ENCODE measurements at regions not wholly inside any gene's neighbourhood (a gene's known extent, or its start where the extent isn't known, plus 50 kb on each side); places are given as distances from the start of the nearest gene placed in this dataset.

- TF ChIP-seq CTCF (IDR thresholded peaks at IDR 0.05; ENCODE audit: low read depth, low read length) (no peak), POLR2A (IDR thresholded peaks at IDR 0.05; ENCODE audit: extremely low read depth, insufficient read length) (no peak), MYC (IDR thresholded peaks at IDR 0.05; ENCODE audit: low read depth, low read length) (no peak), MAX (IDR thresholded peaks at IDR 0.05; ENCODE audit: low read depth, low read length) (no peak)
Observed at GRCh38 chr2:242004223-242004901, 134.8 kb downstream of the RTP5 start.
